ENCODE measurements at regions not wholly inside any gene's neighbourhood (a gene's known extent, or its start where the extent isn't known, plus 50 kb on each side); places are given as distances from the start of the nearest gene placed in this dataset.

GRCh38 chr12:127886827-127887226 is 380.1 kb upstream of the TMEM132C start:
- TF ChIP-seq CTCF (conservative IDR thresholded peaks at IDR 0.05) = no peak
- no peak for TF ChIP-seq ZFX (IDR thresholded peaks at IDR 0.05)
- H3K27ac ChIP-seq = no peak overlapping the region

- TF ChIP-seq ZFX (IDR thresholded peaks at IDR 0.05) (no peak), CTCF (conservative IDR thresholded peaks at IDR 0.05) (no peak)
- H3K27ac ChIP-seq = no peak overlapping the region
Measured at GRCh38 chr12:127888943-127889719, 377.8 kb upstream of the TMEM132C start.

DNA sequence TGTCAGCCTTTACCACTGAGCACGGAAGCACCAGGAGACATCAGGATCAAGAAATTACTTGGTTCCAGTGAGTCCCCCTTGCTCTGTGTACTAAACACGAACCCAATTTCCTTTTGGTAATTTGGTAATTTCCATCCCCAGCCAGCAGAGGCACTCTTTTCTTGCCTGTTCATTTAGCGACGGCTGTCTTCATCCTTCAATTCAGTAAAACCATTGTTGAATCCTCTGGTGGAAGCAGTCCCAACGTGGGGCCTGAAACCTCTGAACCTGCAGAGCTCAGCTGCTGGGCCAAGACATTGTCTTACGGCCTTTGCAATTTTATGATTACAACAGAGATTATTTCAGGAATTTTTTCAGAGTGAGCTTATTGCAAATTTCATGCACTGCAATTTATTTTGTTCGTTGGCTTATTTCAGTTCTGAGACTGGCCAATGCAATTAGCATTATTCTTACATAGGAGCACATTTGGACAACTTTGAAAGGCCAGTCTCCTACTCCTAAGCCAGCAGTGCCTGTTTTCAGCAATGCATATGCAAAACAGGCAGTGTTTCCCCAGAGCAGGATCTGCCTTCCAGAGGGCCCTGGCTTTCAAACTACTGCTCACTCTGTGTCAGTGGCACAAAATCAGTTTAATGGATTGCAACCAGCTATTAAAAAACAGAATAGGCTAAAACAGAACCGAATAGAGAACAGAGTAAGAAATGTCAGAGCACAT is 372.9 kb upstream of the TMEM132C start:
- TF ChIP-seq CTCF (conservative IDR thresholded peaks at IDR 0.05) (peak; percentile 70), ZFX (IDR thresholded peaks at IDR 0.05) (no peak)
- H3K27ac ChIP-seq = no peak overlapping the region

DNA sequence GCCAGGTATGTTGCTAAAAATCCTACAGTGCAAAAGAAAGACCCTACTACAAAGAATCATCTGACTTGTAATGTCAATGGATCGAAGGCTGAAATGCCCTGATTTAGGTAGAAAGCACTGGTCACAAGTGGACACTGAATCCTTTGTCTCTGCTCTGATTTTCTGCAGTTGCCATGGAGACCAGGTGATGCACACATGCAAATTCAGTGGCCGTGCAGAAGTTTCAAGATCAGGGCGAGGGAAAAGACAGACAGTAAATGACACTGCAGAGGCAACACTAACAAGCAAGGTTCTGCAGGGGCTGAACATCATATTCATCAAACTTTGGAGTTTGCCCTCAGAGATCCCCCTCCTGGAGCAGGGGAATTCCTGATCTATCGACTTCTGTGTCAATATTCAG is 370.3 kb upstream of the TMEM132C start:
- H3K27ac ChIP-seq = no peak overlapping the region
- TF ChIP-seq CTCF (conservative IDR thresholded peaks at IDR 0.05) (no peak), ZFX (IDR thresholded peaks at IDR 0.05) (no peak)

- H3K27ac ChIP-seq = no peak overlapping the region
- TF ChIP-seq ZFX (IDR thresholded peaks at IDR 0.05) (no peak), CTCF (conservative IDR thresholded peaks at IDR 0.05) (no peak)
Measured at GRCh38 chr12:127898616-127899015, 368.4 kb upstream of the TMEM132C start.

DNA sequence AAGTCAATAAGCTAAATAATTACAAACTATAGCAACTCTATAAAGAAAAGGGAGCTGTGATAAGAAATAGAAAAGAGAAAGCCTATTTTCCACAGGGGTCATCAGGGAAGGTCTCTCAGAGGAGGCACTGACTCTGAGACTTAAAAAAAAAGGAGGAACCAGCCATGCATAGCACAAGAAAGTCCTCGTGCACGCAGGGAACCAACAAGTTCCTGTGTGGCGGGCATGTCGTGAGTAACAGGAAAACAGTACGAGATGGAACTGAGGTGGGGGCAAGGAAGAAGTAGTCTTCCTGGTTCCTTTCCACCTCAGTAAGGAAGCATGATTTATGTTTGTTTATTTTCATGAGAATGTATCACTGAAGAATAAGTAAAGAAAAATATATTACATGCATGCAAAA is 367.0 kb upstream of the TMEM132C start:
- no peak for TF ChIP-seq CTCF (conservative IDR thresholded peaks at IDR 0.05)
- TF ChIP-seq ZFX (IDR thresholded peaks at IDR 0.05) = no peak
- no peak overlapping the region for H3K27ac ChIP-seq

GRCh38 chr12:127900386-127900785 is 366.6 kb upstream of the TMEM132C start:
- no peak overlapping the region for H3K27ac ChIP-seq
- TF ChIP-seq ZFX (IDR thresholded peaks at IDR 0.05) (no peak), CTCF (conservative IDR thresholded peaks at IDR 0.05) (no peak)
